ENCODE measurements at regions not wholly inside any gene's neighbourhood (a gene's known extent, or its start where the extent isn't known, plus 50 kb on each side); places are given as distances from the start of the nearest gene placed in this dataset.

GRCh38 chr11:95675585-95675984 lies 114.0 kb downstream of the FAM76B start:
- DNase-seq (no peak), FAIRE-seq (no peak)
- intact Hi-C loops (cut with DNase I): no loop called here
- H3K27ac ChIP-seq (ENCODE audit: low read depth in 2 of 2, low read length in 2 of 2): no peak overlapping the region
- no peak overlapping the region for H3K9ac ChIP-seq (ENCODE audit: low read length in 3 of 3)
- H3K27me3 ChIP-seq (ENCODE audit: control insufficient read depth, insufficient read depth, low read length): no peaks in the 10 kb centered on the region
- no peak overlapping the region for H3K4me3 ChIP-seq (ENCODE audit: low read length in 3 of 3)
- TF ChIP-seq CTCF (IDR thresholded peaks at IDR 0.05; ENCODE audit: borderline replicate concordance, extremely low read depth, insufficient read depth): no peak
- H3K36me3 ChIP-seq (ENCODE audit: control insufficient read depth in 2 of 3, insufficient read depth in 3 of 3, low read length in 3 of 3): no peaks in the 10 kb centered on the region
- H3K4me1 ChIP-seq (ENCODE audit: control insufficient read depth in 2 of 3, insufficient read depth in 2 of 3, low read depth in 1 of 3, low read length in 3 of 3): no peaks in the 10 kb centered on the region
- no peaks in the 10 kb centered on the region for H3K9me3 ChIP-seq (ENCODE audit: control insufficient read depth in 2 of 3, insufficient read depth in 1 of 3, low read length in 3 of 3)

- FAIRE-seq: no peak
- Histone ChIP-seq H3K27ac (ENCODE audit: low read depth in 2 of 2, low read length in 2 of 2) (no peak overlapping the region), H3K27me3 (ENCODE audit: control insufficient read depth, insufficient read depth, low read length) (no peaks in the 10 kb centered on the region)
These were observed 114.8 kb downstream of the FAM76B start for GRCh38 chr11:95674657-95675358.

GRCh38 chr11:95671768-95672167 lies 117.8 kb downstream of the FAM76B start:
- intact Hi-C loops (cut with DNase I): no loop called here
- Histone ChIP-seq H3K4me3 (ENCODE audit: low read length in 3 of 3) (no peak overlapping the region), H3K9me3 (ENCODE audit: control insufficient read depth in 2 of 3, insufficient read depth in 1 of 3, low read length in 3 of 3) (no peaks in the 10 kb centered on the region), H3K27me3 (ENCODE audit: control insufficient read depth, insufficient read depth, low read length) (no peaks in the 10 kb centered on the region), H3K36me3 (ENCODE audit: control insufficient read depth in 2 of 3, insufficient read depth in 3 of 3, low read length in 3 of 3) (no peaks in the 10 kb centered on the region), H3K9ac (ENCODE audit: low read length in 3 of 3) (no peak overlapping the region), H3K4me1 (ENCODE audit: control insufficient read depth in 2 of 3, insufficient read depth in 2 of 3, low read depth in 1 of 3, low read length in 3 of 3) (no peaks in the 10 kb centered on the region), H3K27ac (ENCODE audit: low read depth in 2 of 2, low read length in 2 of 2) (no peak overlapping the region)
- FAIRE-seq: no peak
- DNase-seq: peak in 2 of 5 donors; percentile 84 to 94
- no peak for TF ChIP-seq CTCF (IDR thresholded peaks at IDR 0.05; ENCODE audit: borderline replicate concordance, extremely low read depth, insufficient read depth)

More at GRCh38 chr11:95674657-95675358, 114.8 kb downstream of the FAM76B start:
- TF ChIP-seq CTCF (IDR thresholded peaks at IDR 0.05; ENCODE audit: borderline replicate concordance, extremely low read depth, insufficient read depth): no peak
- Histone ChIP-seq H3K9ac (ENCODE audit: low read length in 3 of 3) (no peak overlapping the region), H3K36me3 (ENCODE audit: control insufficient read depth in 2 of 3, insufficient read depth in 3 of 3, low read length in 3 of 3) (no peaks in the 10 kb centered on the region), H3K9me3 (ENCODE audit: control insufficient read depth in 2 of 3, insufficient read depth in 1 of 3, low read length in 3 of 3) (no peaks in the 10 kb centered on the region), H3K4me3 (ENCODE audit: low read length in 3 of 3) (no peak overlapping the region), H3K4me1 (ENCODE audit: control insufficient read depth in 2 of 3, insufficient read depth in 2 of 3, low read depth in 1 of 3, low read length in 3 of 3) (no peaks in the 10 kb centered on the region)
- no peak for DNase-seq
- intact Hi-C loops (cut with DNase I): no loop called here

GRCh38 chr11:95668131-95668530 lies 121.5 kb downstream of the FAM76B start:
- Histone ChIP-seq H3K4me3 (ENCODE audit: low read length in 3 of 3) (no peak overlapping the region), H3K36me3 (ENCODE audit: control insufficient read depth in 2 of 3, insufficient read depth in 3 of 3, low read length in 3 of 3) (no peaks in the 10 kb centered on the region), H3K27ac (ENCODE audit: low read depth in 2 of 2, low read length in 2 of 2) (no peak overlapping the region), H3K4me1 (ENCODE audit: control insufficient read depth in 2 of 3, insufficient read depth in 2 of 3, low read depth in 1 of 3, low read length in 3 of 3) (no peaks in the 10 kb centered on the region), H3K9me3 (ENCODE audit: control insufficient read depth in 2 of 3, insufficient read depth in 1 of 3, low read length in 3 of 3) (no peaks in the 10 kb centered on the region), H3K27me3 (ENCODE audit: control insufficient read depth, insufficient read depth, low read length) (no peaks in the 10 kb centered on the region), H3K9ac (ENCODE audit: low read length in 3 of 3) (no peak overlapping the region)
- no peak for TF ChIP-seq CTCF (IDR thresholded peaks at IDR 0.05; ENCODE audit: borderline replicate concordance, extremely low read depth, insufficient read depth)
- FAIRE-seq (no peak), DNase-seq (peak in 2 of 5 donors; percentile 59 to 87)
- intact Hi-C loops (cut with DNase I): no loop called here
